GM19035 (cell line): ENCODE measurements at regions not wholly inside any gene's neighbourhood (a gene's known extent, or its start where the extent isn't known, plus 50 kb on each side); places are given as distances from the start of the nearest gene placed in this dataset.

Experiments used
- ATAC-seq: cut with Tn5 transposase; IDR thresholded peaks from one replicate; pipeline ENCODE4 v1.9.1; 2021; ENCODE audit not compliant: unreplicated experiment

DNA sequence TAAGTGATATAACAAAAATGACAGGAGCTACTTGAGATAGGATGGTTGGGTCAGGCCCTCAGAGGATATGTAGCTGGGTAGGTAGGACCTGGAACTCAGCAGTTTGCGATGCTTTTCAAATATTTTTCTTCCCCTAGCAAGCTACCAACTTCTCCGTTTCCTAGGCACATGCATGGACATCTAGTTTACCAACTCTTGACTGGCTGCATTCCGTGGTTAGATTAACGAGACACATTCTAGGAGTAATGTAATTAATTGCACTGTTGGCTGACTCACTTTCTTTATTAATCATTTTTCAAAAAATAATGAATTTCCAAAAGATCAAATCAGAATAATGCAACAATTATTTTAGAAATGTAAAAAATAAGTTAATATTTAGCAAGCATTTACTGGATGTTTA is 95.9 kb downstream of the MACIR start:
- no peak for ATAC-seq

DNA sequence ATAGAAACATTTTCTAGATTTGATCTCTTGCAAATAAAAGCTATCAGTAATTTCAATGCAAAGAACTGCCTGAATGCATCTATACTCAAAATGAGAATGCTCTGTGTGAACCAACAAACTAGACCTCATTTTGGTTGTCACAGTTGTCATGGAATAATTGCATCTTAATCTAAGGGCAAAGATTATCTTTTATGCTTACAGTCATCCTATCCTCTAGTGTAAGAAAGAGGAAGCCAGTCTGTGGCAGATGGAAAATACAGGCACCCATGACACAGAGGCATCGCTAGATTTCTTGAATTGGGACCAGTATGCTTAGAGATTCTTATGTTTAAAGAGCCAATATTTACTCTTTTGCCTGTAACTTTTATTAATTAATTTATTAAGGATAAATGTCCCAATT is 95.0 kb downstream of the MACIR start:
- no peak for ATAC-seq

DNA sequence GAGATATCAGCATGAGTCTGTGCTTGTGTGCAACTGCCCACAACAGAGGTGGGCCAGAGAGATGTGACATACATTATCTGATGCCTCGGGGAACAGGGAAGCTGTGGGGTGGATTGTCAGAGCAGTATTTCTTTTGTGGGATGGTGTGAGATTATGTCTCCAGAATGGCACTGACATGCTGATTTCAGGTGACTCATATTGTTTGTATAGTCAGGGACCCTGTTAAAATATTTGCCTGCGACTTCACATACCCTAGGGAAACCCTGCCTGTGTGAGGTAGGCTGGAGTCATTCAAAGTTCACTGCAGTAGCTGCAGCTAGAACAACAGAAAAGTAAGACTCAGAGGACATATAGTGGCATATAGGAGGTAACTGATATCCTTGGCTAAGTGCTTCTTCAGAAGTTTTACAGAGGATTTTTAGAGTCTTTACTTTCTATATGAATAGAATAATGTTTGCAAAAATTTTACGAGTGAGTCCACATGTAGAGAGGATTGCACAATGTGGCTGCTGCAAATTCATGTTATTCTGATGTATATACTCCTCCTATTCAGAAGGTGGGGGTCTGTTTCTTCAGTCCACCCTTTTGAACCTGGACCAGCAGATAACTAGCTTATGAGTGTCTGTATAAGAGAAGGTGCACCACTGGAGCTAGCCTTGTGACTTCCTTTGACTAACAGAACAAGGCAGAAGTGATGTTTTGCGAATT is 89.3 kb downstream of the MACIR start:
- ATAC-seq, result no peak

DNA sequence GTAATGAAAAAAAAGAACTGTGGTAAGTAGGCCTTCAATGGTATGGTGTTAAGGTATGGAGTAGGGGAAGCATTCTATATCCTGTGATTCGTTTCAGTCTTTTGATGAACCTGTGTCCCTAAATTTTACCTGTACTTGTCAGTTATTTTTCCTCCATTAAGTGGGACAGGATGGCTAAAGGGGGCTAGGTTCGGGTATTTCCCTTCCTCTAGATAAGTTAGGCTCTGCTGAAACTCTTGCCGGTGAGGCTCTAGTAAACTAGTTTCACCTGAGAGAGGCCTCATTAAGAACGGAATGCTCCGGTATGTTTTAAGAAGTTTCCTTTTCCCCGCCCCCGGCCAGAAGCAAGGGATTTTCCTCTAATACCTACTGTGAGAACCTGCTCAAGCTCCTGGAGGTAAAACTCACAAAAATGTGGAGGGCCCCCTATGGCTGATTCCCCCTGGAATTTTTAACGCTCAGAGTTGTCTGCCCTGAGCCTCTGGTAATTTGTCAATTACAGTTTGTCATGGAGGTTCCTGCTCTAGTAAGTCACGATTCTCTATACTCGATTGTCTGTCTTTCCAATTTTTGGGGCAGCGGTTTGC is 87.7 kb downstream of the MACIR start:
- ATAC-seq, result no peak

DNA sequence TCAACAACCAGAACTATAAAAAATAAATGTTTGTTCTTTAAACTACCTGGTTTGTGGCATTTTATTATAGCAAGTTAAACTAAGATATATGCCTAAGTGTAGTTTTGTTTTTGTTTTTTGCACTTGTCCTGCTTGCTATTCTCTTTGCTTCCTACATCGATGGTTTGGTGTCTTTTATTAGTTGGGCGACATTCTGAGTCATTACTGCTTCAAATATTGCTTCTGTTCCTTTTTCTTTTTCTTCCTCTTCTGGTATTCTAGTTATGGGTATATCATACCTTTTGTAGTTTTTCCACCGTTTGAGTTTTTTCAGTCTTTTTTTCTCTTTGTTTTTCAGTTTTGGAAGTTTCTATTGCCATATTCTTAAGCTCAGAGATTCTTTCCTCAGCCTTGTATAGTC is 86.9 kb downstream of the MACIR start:
- no peak for ATAC-seq

DNA sequence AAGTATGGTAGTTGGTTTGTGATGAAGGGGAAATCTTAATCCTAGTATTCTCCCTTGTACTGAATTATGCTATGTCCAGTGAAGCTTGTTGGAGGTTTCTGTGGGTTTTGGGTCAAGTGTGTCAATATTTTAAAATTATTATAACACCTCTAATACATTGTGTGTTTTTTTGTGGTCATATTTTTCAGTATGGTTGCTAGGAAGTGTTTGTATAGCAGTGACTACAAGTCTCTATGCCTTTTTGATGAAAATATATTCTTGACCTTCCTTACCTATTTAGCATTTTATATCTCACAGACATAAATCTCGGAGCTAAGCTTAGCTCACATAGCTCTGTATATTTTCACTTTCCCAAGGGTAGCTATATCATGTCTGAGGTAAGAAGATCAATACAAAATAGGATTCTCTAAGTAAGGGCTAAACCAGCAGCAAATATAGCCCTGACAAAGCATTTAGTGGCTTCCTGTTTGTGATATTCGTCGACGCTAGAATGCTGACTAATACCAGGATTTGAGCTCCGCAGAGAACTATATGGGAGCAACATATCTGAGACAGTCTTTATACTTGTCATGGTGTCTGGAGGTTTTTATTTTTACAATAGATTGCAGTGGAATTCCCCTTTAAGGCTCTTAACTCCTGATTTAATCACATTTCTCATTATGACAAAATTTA is 82.3 kb downstream of the MACIR start:
- ATAC-seq, result peak; percentile 99

DNA sequence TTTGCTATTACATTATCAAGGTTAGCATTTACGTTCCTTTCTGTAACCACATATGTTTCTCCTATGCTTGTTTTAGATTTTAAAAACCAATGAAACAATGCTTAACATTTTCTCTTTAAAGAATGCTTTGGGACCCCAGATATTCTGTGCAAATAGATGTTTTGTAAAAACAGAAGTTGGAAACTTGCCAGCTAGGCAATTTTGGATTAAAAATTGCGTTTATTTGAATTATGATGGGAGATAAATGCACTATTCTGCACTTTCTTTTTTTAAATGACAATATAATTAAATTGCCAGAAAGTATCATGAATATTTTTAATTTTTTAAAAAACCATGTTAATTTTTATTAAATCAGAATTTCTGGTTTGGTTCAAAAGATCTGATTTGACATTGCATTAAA is 81.6 kb downstream of the MACIR start:
- no peak for ATAC-seq

DNA sequence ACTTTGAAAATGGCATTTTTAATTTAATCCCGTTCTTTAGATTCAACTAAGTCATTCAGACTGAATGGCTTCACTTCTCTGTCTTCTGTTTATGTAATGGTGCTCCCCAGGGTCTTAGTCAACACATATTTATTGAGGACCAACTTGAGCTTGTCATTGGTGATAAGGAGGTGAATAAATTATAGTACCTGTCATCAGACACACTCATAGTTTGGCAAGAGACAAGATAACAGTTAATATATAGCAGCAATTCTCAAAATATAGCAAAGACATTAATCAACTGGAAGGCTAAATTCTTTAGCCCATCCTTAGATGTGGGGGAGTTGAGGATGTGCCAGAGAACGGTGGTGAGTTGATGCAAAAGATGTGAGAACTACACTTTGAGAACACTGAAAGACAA is 78.4 kb downstream of the MACIR start:
- no peak for ATAC-seq

DNA sequence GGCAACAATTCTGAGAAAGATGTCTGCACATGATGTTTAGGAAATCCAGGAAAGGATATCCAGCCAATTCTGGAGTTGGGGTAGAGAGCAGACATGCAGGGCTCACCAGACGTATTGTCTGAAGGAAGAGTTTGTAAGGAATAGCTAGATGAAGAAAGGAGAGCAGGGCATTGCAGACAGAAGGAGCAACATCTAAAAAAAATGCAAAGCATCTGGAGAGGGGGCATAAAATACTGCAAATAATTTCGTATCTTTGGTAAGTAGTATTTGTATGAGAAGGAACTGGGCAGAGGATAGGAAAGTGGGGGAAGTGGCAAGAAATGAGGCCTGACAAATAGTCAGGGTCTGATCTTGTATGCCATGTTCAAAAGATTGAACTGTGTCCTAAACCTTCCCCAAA is 74.8 kb downstream of the MACIR start:
- no peak for ATAC-seq

DNA sequence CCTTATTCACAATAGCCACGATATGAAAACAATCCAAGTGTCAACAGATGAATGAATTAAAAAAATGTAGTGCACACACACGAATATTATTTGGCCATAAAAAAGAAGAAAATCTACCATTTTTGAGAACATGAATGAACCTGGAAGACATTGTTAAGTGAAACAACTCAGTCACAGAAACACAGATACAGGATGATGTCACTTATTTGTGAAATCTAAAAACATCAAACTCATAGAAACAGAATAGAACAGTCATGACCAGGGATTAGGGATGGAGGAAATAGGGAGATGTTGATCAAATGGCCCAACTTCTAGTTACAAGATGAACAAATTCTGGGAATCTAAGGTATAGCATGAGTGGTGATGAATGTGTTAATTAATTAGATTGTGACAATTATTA is 72.3 kb downstream of the MACIR start:
- ATAC-seq, result no peak
